T-helper 2 cell treated with Interferon-gamma antibody and Interleukin-4, amounts not matched to agents 5 μg/mL and 100 μg/mL, for 36 hours (primary cell): ENCODE measurements at regions not wholly inside any gene's neighbourhood (a gene's known extent, or its start where the extent isn't known, plus 50 kb on each side); places are given as distances from the start of the nearest gene placed in this dataset.

Source experiments
- DNase-seq: peaks from one replicate; pipeline ENCODE4 v3.0.0; 2021; ENCODE audit warnings: low spot score
- H3K27ac Mint-ChIP-seq: one replicate; pipeline ENCODE4 v1.8.0; 2021; ENCODE audit warnings: mild to moderate bottlenecking, mixed read lengths
- H3K27me3 Mint-ChIP-seq: one replicate; pipeline ENCODE4 v1.8.0; 2021; ENCODE audit warnings: low read depth, mixed read lengths
- H3K36me3 Mint-ChIP-seq: one replicate; pipeline ENCODE4 v1.8.0; 2021; ENCODE audit warnings: low read depth, mixed read lengths
- H3K4me1 Mint-ChIP-seq: one replicate; pipeline ENCODE4 v1.8.0; 2021; ENCODE audit warnings: low read depth, mixed read lengths
- H3K4me3 Mint-ChIP-seq: one replicate; pipeline ENCODE4 v1.8.0; 2022; ENCODE audit warnings: mild to moderate bottlenecking, moderate library complexity, mixed read lengths
- H3K9me3 Mint-ChIP-seq: one replicate; pipeline ENCODE4 v1.8.0; 2021; ENCODE audit warnings: mixed read lengths

DNA sequence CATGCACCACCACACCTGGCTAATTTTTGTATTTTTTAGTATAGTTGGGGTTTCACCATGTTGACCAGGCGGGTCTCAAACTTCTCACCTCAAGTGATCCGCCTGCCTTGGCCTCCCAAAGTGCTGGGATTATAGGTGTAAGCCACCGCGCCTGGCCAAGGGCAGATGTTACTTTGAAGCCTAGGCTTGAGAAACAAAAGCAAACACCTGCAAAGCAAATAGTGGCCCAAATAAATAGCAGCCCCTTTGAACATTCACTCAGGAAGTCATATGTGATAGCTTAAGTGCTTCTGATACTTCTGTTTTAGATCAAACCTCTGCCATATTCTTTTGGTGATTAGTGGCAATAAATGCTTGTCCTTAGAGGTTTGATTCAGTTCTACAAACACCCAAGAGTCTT is 404.5 kb upstream of the SMIM21 start:
- Mint-ChIP-seq H3K4me1 (no peaks in the 10 kb centered on the region), H3K4me3 (no peak overlapping the region), H3K36me3 (no peaks in the 10 kb centered on the region), H3K27ac (no peak overlapping the region), H3K27me3 (no peaks in the 10 kb centered on the region), H3K9me3 (no peaks in the 10 kb centered on the region)
- DNase-seq: no peak

DNA sequence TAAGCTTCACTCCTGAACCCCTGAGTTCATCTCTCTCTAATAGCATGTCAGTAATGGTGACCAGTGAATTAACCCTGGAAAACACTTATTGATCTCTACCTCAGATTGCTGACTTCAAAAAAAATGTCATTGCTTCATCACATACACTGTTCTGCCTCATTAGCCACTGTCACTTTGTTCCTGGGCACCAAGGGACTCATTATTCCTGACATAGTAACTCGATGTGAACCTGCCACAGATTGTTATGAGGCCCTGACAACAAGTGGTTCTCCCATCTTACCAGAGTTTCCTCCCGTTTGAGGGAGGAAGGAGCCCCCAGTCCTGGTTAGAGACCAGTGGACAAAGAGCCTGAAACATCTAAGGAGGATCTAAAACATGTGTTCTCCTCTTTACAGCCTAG is 403.3 kb upstream of the SMIM21 start:
- DNase-seq: no peak
- Mint-ChIP-seq H3K9me3 (no peaks in the 10 kb centered on the region), H3K27ac (no peak overlapping the region), H3K4me3 (no peak overlapping the region), H3K36me3 (no peaks in the 10 kb centered on the region), H3K27me3 (no peaks in the 10 kb centered on the region), H3K4me1 (no peaks in the 10 kb centered on the region)

DNA sequence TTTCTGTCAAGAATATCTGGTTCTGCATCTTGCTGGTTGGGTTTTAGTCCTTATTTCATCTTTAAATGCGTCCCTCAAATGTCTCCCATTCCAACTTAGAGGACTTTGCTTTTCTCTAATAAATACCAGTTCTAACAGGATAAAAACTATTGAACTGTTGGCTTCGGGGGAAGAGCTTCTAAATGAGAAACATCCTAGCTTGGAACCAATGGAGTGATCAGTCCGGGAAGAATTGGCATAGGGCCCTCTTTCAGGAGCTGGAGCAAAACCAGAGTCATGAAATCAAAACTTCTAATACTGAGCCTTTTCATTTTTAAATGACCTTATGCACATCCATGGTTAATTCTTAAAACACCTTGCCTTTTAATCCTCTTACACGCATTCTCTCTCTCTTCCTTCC is 401.6 kb upstream of the SMIM21 start:
- H3K4me3 Mint-ChIP-seq: no peak overlapping the region
- no peaks in the 10 kb centered on the region for H3K4me1 Mint-ChIP-seq
- no peak for DNase-seq
- no peaks in the 10 kb centered on the region for H3K9me3 Mint-ChIP-seq
- H3K27me3 Mint-ChIP-seq: no peaks in the 10 kb centered on the region
- H3K27ac Mint-ChIP-seq: no peak overlapping the region
- H3K36me3 Mint-ChIP-seq: no peaks in the 10 kb centered on the region

DNA sequence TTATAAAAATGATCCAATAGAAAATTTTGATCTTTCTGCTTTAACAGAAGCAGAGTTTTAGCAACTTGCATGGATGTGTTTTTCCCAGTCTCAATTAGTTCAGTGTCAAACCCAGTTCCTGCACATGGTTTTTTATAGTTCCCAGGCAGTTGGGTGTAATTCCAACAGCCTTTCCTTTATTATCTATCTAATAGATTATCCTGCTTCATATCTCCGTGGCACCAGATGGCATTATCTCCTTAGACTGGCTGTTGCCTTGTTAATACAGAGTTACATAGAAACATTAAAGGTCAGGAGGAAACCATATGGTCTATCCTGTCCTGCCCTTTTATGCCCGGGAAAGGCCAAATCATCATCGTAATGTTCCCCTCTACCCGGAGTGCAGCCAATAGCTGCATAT is 400.9 kb upstream of the SMIM21 start:
- Mint-ChIP-seq H3K36me3 (no peaks in the 10 kb centered on the region), H3K27me3 (no peaks in the 10 kb centered on the region), H3K4me3 (no peak overlapping the region), H3K27ac (no peak overlapping the region), H3K4me1 (no peaks in the 10 kb centered on the region), H3K9me3 (no peaks in the 10 kb centered on the region)
- DNase-seq: no peak

DNA sequence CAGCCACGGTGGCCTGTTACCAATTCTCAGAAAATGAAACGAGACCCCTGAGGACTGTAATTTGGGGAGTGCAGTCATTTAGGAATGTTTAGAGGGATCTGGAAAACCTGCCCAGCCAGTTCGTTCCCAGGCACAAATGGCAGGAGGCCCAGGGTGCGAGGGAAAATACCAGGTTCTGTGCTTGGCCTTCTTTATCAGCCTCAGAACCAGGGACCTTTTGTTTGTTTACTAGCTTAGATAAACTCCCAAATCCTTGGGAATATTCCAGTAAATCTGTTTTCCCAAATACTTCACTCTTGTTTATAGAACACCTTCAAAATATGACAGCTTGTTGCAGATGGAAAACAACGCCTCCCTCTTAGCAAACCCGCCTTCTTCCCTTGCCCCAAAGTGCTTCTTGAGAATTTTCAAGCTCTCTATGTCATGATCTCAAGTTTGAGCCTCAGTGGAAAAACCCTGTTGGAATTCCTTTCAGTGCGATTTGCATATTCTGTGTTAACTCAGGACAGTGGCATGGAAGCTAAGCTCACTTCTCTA is 400.3 kb upstream of the SMIM21 start:
- Mint-ChIP-seq H3K27ac (no peak overlapping the region), H3K27me3 (no peaks in the 10 kb centered on the region), H3K9me3 (no peaks in the 10 kb centered on the region), H3K4me1 (no peaks in the 10 kb centered on the region), H3K4me3 (no peak overlapping the region), H3K36me3 (no peaks in the 10 kb centered on the region)
- no peak for DNase-seq

DNA sequence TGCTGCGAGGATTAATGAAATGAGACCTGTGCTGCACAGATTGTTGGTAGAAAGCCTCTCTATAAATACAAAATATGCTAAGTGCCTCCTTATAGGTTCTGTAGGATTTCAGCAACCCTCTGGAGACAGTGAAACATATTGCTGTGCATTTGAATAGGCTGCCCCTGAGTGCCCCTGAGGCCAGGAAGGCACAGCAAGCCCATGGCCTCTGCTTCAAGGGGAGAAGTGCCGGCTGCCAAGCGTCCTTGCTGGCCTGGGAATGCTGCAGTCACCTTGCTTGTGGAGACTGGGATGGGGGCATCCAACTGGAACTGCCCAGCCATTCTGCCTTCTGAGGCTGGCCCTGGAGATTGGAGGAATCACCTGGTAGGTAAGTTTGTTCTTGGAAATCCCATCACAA is 397.2 kb upstream of the SMIM21 start:
- DNase-seq: no peak
- no peaks in the 10 kb centered on the region for H3K4me1 Mint-ChIP-seq
- no peaks in the 10 kb centered on the region for H3K36me3 Mint-ChIP-seq
- no peaks in the 10 kb centered on the region for H3K9me3 Mint-ChIP-seq
- H3K27me3 Mint-ChIP-seq: no peaks in the 10 kb centered on the region
- no peak overlapping the region for H3K4me3 Mint-ChIP-seq
- H3K27ac Mint-ChIP-seq: no peak overlapping the region

DNA sequence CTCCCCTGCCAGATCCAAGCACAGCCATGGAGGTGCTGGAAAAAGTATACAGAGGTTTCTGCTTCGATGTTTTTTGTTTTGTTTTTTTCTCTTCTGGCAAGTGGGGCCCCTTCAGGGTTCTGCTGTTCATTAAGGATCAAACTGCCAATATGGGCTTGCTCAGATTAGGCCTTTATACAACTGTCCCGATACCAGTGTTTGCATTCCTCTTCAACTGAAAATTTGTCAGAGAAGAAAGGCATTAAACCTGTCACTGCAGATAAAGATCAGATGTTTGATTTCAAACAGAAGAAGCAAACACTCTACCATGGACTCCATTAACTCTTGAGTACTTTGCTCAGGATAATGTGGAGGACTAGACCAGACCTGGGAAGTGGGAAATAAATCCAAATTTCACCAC is 396.0 kb upstream of the SMIM21 start:
- Mint-ChIP-seq H3K27me3 (no peaks in the 10 kb centered on the region), H3K4me1 (no peaks in the 10 kb centered on the region), H3K36me3 (no peaks in the 10 kb centered on the region), H3K9me3 (no peaks in the 10 kb centered on the region), H3K27ac (no peak overlapping the region), H3K4me3 (no peak overlapping the region)
- no peak for DNase-seq

DNA sequence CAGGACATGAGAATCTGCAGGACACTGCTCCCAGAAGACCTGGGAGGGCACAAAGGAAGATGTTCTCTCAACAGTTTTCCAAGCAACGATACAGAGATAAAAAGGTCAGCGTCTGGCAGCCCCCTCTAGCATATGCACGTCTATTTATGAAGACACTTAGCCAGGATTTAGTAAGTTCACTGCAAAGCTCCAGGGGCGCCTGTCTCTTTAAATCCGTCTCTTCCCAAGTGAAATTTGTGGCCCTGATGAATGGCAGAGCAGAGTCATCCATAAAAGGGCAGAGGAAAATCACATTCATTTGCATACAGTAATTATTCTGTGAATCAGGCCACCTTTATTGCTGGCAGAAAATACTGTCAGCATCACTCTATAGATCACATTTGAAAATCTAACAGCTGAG is 390.9 kb upstream of the SMIM21 start:
- no peaks in the 10 kb centered on the region for H3K4me1 Mint-ChIP-seq
- H3K36me3 Mint-ChIP-seq: no peaks in the 10 kb centered on the region
- H3K4me3 Mint-ChIP-seq: no peak overlapping the region
- no peak overlapping the region for H3K27ac Mint-ChIP-seq
- no peaks in the 10 kb centered on the region for H3K9me3 Mint-ChIP-seq
- DNase-seq: no peak
- no peaks in the 10 kb centered on the region for H3K27me3 Mint-ChIP-seq

DNA sequence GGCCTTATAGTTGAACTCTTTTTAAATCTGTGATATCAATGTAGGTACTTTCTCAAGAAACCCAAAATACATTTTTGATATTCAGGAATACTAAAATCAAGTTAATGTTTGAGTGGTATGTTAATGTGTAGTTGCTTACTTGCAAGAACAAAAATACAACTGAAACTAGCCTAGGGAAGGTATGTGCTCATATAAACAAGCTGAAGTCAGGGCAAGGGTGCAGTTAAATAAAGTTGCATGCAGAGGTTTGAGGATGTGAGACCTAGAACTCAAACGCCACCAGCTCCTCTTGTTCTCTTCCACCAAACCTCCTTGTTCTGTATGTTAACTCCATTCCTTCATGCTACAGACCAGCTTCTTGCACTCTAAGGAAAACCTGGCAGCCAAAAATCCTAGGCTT is 388.3 kb upstream of the SMIM21 start:
- no peak for DNase-seq
- Mint-ChIP-seq H3K27ac (no peak overlapping the region), H3K27me3 (no peaks in the 10 kb centered on the region)

DNA sequence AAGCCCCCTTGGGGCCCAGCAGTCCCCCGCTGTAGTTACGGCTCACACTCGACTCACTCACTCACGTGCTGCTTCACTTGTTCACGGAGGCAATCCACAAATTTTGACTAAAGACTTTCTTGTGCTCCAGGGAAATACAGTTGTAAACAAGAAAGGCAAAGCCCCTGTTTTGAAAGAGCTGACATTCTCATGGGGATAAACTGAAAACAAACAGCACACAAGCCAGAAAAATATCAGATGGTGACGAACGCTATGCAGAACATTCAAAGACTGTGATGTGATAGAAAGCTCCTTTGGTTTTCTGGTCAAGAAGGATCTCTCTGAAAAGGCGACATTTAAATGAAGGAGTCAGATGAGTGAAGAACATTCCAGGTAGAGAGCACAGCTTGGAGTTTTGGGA is 385.3 kb upstream of the SMIM21 start:
- no peaks in the 10 kb centered on the region for H3K36me3 Mint-ChIP-seq
- no peaks in the 10 kb centered on the region for H3K9me3 Mint-ChIP-seq
- H3K27ac Mint-ChIP-seq: no peak overlapping the region
- no peaks in the 10 kb centered on the region for H3K27me3 Mint-ChIP-seq
- H3K4me1 Mint-ChIP-seq: no peaks in the 10 kb centered on the region
- H3K4me3 Mint-ChIP-seq: no peak overlapping the region
- DNase-seq: no peak

More for the DNA sequence above, 388.3 kb upstream of the SMIM21 start:
- H3K9me3 Mint-ChIP-seq: no peaks in the 10 kb centered on the region
- H3K4me1 Mint-ChIP-seq: no peaks in the 10 kb centered on the region
- no peak overlapping the region for H3K4me3 Mint-ChIP-seq
- no peaks in the 10 kb centered on the region for H3K36me3 Mint-ChIP-seq

DNA sequence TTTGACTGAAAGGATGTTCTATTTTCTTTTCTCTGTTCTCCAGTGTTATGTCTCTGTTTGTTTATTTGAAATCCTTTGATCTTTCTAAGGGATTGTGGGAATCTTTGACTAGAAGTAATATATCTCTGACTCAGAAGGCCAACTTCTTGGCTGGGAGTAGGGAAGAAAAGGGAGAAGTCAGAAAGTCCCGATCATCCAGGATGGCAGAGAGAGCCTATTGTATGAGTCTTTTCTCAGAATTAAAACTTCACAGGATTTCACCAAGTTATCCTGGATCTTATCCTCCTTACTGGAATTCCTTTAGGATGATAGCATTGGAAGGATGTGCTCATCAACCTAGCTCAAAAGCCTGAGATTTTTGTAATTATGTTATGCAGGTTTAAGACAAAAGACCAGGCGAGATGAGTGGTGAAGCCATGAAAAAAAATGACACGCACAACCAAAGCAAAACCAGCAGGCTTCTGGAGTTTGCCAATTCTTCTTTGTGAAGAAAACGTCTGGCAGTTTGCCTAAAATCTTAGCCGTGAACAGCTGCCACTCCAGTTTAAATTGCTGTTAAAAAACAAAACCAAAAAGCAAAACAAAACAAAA is 383.6 kb upstream of the SMIM21 start:
- DNase-seq: no peak
- H3K4me3 Mint-ChIP-seq: no peak overlapping the region
- H3K27me3 Mint-ChIP-seq: no peaks in the 10 kb centered on the region
- no peak overlapping the region for H3K27ac Mint-ChIP-seq
- H3K9me3 Mint-ChIP-seq: no peaks in the 10 kb centered on the region
- H3K36me3 Mint-ChIP-seq: no peaks in the 10 kb centered on the region
- H3K4me1 Mint-ChIP-seq: no peaks in the 10 kb centered on the region

DNA sequence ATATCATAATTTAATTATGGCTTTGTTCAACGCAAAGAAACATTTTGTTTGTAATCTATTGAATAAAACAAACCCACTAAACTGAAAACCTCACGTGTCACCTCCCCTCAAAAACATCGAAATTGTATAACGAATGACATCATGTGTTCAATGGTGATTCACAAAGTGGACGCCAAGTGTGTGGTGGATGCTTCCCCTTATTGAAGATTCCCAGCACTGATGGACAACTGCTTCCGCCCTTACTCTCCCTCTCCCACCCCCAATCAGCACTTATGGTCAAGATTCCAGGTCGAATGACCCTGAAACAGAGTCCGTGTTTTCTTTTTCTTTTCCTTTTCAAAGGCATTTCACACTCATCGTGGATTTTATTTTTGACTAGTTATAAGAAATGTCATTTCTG is 383.0 kb upstream of the SMIM21 start:
- Mint-ChIP-seq H3K27ac (no peak overlapping the region), H3K9me3 (no peaks in the 10 kb centered on the region), H3K27me3 (no peaks in the 10 kb centered on the region), H3K4me3 (no peak overlapping the region), H3K36me3 (no peaks in the 10 kb centered on the region), H3K4me1 (no peaks in the 10 kb centered on the region)
- DNase-seq: no peak

DNA sequence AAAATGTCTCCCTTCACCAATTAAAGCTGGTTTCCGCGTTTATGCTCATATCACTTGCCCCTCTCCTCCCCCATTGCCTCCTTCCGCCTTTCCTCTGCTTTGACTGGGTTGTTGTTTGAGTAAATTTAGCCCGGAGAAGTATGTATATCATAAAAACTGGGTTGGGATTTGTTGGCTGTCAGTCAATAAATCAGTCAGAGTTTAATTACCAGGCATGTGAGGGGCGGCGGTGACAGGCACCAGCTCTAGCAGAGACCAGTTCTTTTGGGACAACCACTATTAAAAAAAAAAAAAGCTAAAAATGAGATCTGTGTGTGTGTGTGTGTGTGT is 382.4 kb upstream of the SMIM21 start:
- no peaks in the 10 kb centered on the region for H3K36me3 Mint-ChIP-seq
- H3K4me1 Mint-ChIP-seq: no peaks in the 10 kb centered on the region
- no peak overlapping the region for H3K27ac Mint-ChIP-seq
- no peaks in the 10 kb centered on the region for H3K27me3 Mint-ChIP-seq
- no peaks in the 10 kb centered on the region for H3K9me3 Mint-ChIP-seq
- DNase-seq: no peak
- no peak overlapping the region for H3K4me3 Mint-ChIP-seq

DNA sequence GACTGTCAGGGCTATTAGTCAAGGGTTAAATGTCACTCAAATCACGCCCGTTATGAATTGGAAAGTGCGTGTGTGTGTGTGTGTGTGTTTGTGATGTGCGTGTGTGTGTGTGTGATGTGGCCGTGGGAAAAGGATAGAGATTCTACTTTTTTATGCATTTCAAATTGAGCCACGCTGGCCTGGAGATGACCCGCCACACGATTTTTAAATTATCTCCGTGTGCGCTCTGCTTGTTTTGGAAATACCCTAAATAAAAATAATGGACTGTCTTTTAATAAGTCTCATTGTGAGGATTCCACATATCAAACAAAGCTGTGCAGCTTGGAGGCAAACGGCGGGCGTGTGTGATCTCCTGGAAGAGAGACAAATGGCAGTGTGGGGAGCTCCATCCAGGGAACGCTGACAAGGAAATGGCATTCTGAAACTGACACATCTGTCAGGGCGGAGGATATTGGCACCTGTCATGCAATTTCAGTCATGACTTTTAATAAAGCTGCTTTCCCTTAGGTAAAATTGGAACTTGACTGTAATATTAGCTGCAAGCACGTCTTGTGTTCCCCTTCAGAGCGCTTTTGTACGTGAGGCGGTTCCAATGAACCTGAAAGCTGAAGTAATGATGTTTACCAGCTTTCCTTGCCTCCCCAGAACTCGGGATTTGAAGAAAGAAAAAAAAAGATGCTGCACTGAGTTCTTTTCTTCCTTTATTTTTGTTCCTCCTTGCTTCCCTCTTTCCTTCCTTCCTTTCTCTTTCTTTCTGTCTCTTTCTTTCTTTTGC is 381.8 kb upstream of the SMIM21 start:
- H3K4me1 Mint-ChIP-seq: no peaks in the 10 kb centered on the region
- no peak overlapping the region for H3K4me3 Mint-ChIP-seq
- H3K9me3 Mint-ChIP-seq: no peaks in the 10 kb centered on the region
- no peaks in the 10 kb centered on the region for H3K36me3 Mint-ChIP-seq
- H3K27me3 Mint-ChIP-seq: no peaks in the 10 kb centered on the region
- DNase-seq: no peak
- no peak overlapping the region for H3K27ac Mint-ChIP-seq

DNA sequence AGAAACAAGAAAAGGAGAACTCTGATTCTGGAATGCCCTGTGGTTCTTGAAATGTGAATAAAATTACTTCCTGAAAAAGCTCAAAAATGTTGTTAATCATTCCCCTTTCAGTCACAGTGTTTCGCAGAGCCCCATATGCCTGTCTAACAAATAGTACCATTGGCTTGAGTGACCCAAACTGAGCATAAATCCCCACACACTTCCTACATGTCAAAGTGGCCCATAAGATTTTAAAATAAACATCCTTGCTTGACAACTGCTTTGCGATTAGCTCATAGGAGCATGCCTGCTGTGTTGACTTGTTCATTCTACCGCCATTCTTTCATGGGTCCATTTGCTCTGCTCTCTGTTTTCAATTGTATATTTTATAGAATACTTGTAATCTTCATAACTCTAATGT is 377.8 kb upstream of the SMIM21 start:
- no peaks in the 10 kb centered on the region for H3K36me3 Mint-ChIP-seq

More for the DNA sequence above, 377.8 kb upstream of the SMIM21 start:
- Mint-ChIP-seq H3K27ac (no peak overlapping the region), H3K27me3 (no peaks in the 10 kb centered on the region), H3K4me3 (no peak overlapping the region), H3K4me1 (no peaks in the 10 kb centered on the region), H3K9me3 (no peaks in the 10 kb centered on the region)
- DNase-seq: no peak
